ENCODE measurements at regions not wholly inside any gene's neighbourhood (a gene's known extent, or its start where the extent isn't known, plus 50 kb on each side); places are given as distances from the start of the nearest gene placed in this dataset.

GRCh38 chr12:4859478-4860210 is 50.1 kb upstream of the KCNA1 start:
- no peak for DNase-seq

Measured in activated T-cell treated with anti-CD3 and anti-CD28 coated beads for 4 hours (primary cell).